EL (cell line): ENCODE measurements at regions not wholly inside any gene's neighbourhood (a gene's known extent, or its start where the extent isn't known, plus 50 kb on each side); places are given as distances from the start of the nearest gene placed in this dataset.
"Not testable (repeated sequence)": the region's sequence is repeated elsewhere in the genome, so short reads cannot be mapped to it uniquely, and the experiment has no call there.

Experiments
- DNase-seq: peaks from one replicate; pipeline ENCODE4 v3.0.0-alpha.2; 2016

GRCh38 chr4:170389411-170389810 lies 299.7 kb upstream of the AADAT start:
- DNase-seq, result no peak

- DNase-seq, result peak; percentile 68
Measured at GRCh38 chr4:170388255-170388654, 298.5 kb upstream of the AADAT start.

GRCh38 chr4:170386971-170387370 lies 297.2 kb upstream of the AADAT start:
- peak; percentile 77 for DNase-seq

- DNase-seq, result peak; percentile 17
Measured at GRCh38 chr4:170386511-170386910, 296.8 kb upstream of the AADAT start.

- no peak for DNase-seq
Measured at GRCh38 chr4:170374770-170375169, 285.0 kb upstream of the AADAT start.

GRCh38 chr4:170348945-170349344 lies 259.2 kb upstream of the AADAT start:
- DNase-seq, result no peak

GRCh38 chr4:170347191-170347590 lies 257.4 kb upstream of the AADAT start:
- DNase-seq, result not testable (repeated sequence)

GRCh38 chr4:170339522-170339921 lies 249.8 kb upstream of the AADAT start:
- no peak for DNase-seq

GRCh38 chr4:170336238-170336775 lies 246.6 kb upstream of the AADAT start:
- DNase-seq, result no peak

GRCh38 chr4:170325599-170325998 lies 235.8 kb upstream of the AADAT start:
- no peak for DNase-seq

- no peak for DNase-seq
Measured at GRCh38 chr4:170323623-170324022, 233.9 kb upstream of the AADAT start.

GRCh38 chr4:170307182-170307581 lies 217.4 kb upstream of the AADAT start:
- no peak for DNase-seq

- no peak for DNase-seq
Measured at GRCh38 chr4:170306208-170306607, 216.5 kb upstream of the AADAT start.

- no peak for DNase-seq
Measured at GRCh38 chr4:170305627-170306026, 215.9 kb upstream of the AADAT start.

- DNase-seq, result no peak
Measured at GRCh38 chr4:170281027-170281426, 191.3 kb upstream of the AADAT start.

GRCh38 chr4:170278460-170278859 lies 188.7 kb upstream of the AADAT start:
- no peak for DNase-seq

- DNase-seq, result no peak
Measured at GRCh38 chr4:170274616-170275015, 184.9 kb upstream of the AADAT start.

GRCh38 chr4:170272959-170273358 lies 183.2 kb upstream of the AADAT start:
- no peak for DNase-seq

GRCh38 chr4:170271723-170272122 lies 182.0 kb upstream of the AADAT start:
- no peak for DNase-seq

- DNase-seq, result no peak
Measured at GRCh38 chr4:170270628-170271027, 180.9 kb upstream of the AADAT start.

GRCh38 chr4:170269950-170270349 lies 180.2 kb upstream of the AADAT start:
- DNase-seq, result no peak

- DNase-seq, result peak; percentile 87
Measured at GRCh38 chr4:170259631-170260153, 169.9 kb upstream of the AADAT start.

GRCh38 chr4:170256807-170257206 lies 167.1 kb upstream of the AADAT start:
- no peak for DNase-seq

GRCh38 chr4:170248576-170248975 lies 158.8 kb upstream of the AADAT start:
- DNase-seq, result no peak

GRCh38 chr4:170248029-170248428 lies 158.3 kb upstream of the AADAT start:
- DNase-seq, result no peak
